GM12878 (cell line): ENCODE measurements at regions not wholly inside any gene's neighbourhood (a gene's known extent, or its start where the extent isn't known, plus 50 kb on each side); places are given as distances from the start of the nearest gene placed in this dataset.

Experiments
- ATAC-seq: fragments of 200-7000 bp; cut with Tn5 transposase; 3 replicates; pipeline ENCODE4 v1.9.1; 2020; ENCODE audit warnings: mild to moderate bottlenecking, moderate library complexity
- BruUV-seq: library from RNA; stranded (reverse); fragments of 400-500 nt; replicated peaks from 2 replicates; lab custom pipeline; 2021; lab: Mats Ljungman, UMichigan
- CTCF ChIA-PET: fragments of 300-600 bp; sonication (Branson Sonifier 250); formaldehyde crosslinking; extraction: SDS; loops from one replicate; lab custom pipeline; 2021; ENCODE audit warnings: inconsistent platforms; lab: Yijun Ruan, JAX
- POLR2A ChIA-PET: fragments of 350-600 bp; formaldehyde crosslinking; extraction: SDS; loops from one replicate; lab custom pipeline; 2021; ENCODE audit warnings: inconsistent platforms; lab: Charles Lee
- RAD21 ChIA-PET: fragments of 300-600 bp; sonication (Branson Sonifier 250); formaldehyde crosslinking; loops from one replicate; lab custom pipeline; 2023; ENCODE audit warnings: antibody characterized with exemption; ENCODE audit not compliant: unreplicated experiment; lab: Charles Lee
- SMC1A ChIA-PET: fragments of 300-600 bp; sonication (Branson Sonifier 250); formaldehyde crosslinking; loops from one replicate; lab custom pipeline; 2023; ENCODE audit not compliant: unreplicated experiment, uncharacterized antibody; lab: Charles Lee
- DNase-seq: peaks from one replicate; pipeline ENCODE4 v3.0.0-alpha.2; 2011; ENCODE audit warnings: low read depth, low spot score
- FAIRE-seq: peaks from 3 replicates; lab custom pipeline; 2011; peaks lifted over from hg19 to GRCh38; lab: Jason Lieb, UNC
- H2AFZ ChIP-seq: 2 replicates; pipeline ENCODE4 v1.6.0; 2011; ENCODE audit warnings: low read depth, low read length, control low read depth; ENCODE audit not compliant: control insufficient read depth
- H3K27ac ChIP-seq: 2 replicates; pipeline ENCODE4 v1.5.1; 2011; ENCODE audit warnings: control low read depth; ENCODE audit not compliant: control insufficient read depth, insufficient read depth
- H3K27me3 ChIP-seq, 2 experiments: replicated peaks in 1 of 2; 2 replicates each; pipeline versions ENCODE4 v1.6.0 to v1.6.1; 2011; ENCODE audit warnings: low read length in 1 of 2; ENCODE audit not compliant: control insufficient read depth in 2 of 2, insufficient read depth in 2 of 2
- H3K36me3 ChIP-seq, 2 experiments: 2 replicates each; pipeline ENCODE4 v1.5.1; 2011; ENCODE audit warnings: low read length in 1 of 2; ENCODE audit not compliant: control insufficient read depth in 2 of 2, insufficient read depth in 2 of 2
- H3K4me1 ChIP-seq: 2 replicates; pipeline ENCODE4 v1.6.1; 2011; ENCODE audit warnings: mild to moderate bottlenecking, low read length, moderate library complexity, mixed read lengths; ENCODE audit not compliant: control insufficient read depth, insufficient read depth
- H3K4me2 ChIP-seq: 2 replicates; pipeline ENCODE4 v1.6.0; 2011; ENCODE audit warnings: control low read depth; ENCODE audit not compliant: control insufficient read depth, insufficient read depth
- H3K4me3 ChIP-seq: fragments of 200-600 bp; sonication (generic); 2 replicates; pipeline ENCODE4 v1.5.1; 2016
- H3K79me2 ChIP-seq: 2 replicates; pipeline ENCODE4 v1.6.0; 2011; ENCODE audit warnings: low read length; ENCODE audit not compliant: control insufficient read depth, insufficient read depth
- H3K9ac ChIP-seq: 2 replicates; pipeline ENCODE4 v1.8.0; 2011; ENCODE audit warnings: low read length, control low read depth, mixed read lengths; ENCODE audit not compliant: control insufficient read depth, insufficient read depth
- H3K9me3 ChIP-seq: replicated peaks from 3 replicates; pipeline ENCODE4 v1.5.1; 2011; ENCODE audit warnings: mild to moderate bottlenecking, low read length; ENCODE audit not compliant: control insufficient read depth, insufficient read depth
- H4K20me1 ChIP-seq: 2 replicates; pipeline ENCODE4 v1.6.0; 2011; ENCODE audit not compliant: control insufficient read depth, insufficient read depth
- CBX3 ChIP-seq: fragments of 200-600 bp; sonication (generic); IDR thresholded peaks from 2 replicates; pipeline ENCODE4 v1.6.1; 2016; ENCODE audit warnings: low read depth, borderline replicate concordance
- DPF2 ChIP-seq: fragments of 450-650 bp; IDR thresholded peaks from 2 replicates; pipeline ENCODE4 v1.6.1; 2017; ENCODE audit warnings: mild to moderate bottlenecking
- FOS ChIP-seq: IDR thresholded peaks from 3 replicates; pipeline ENCODE4 v1.6.1; 2011; ENCODE audit warnings: borderline replicate concordance; ENCODE audit not compliant: insufficient read length; ENCODE audit errors: extremely low read depth
- HDAC6 ChIP-seq: fragments of 200-600 bp; sonication (generic); IDR thresholded peaks from one replicate; pipeline ENCODE4 v1.8.0; 2017; ENCODE audit warnings: antibody characterized with exemption; ENCODE audit not compliant: unreplicated experiment
- KLF5 ChIP-seq: fragments of 450-650 bp; IDR thresholded peaks from 2 replicates; pipeline ENCODE4 v1.6.1; 2014; ENCODE audit warnings: mild to moderate bottlenecking; ENCODE audit not compliant: partially characterized antibody
- POLR2AphosphoS2 ChIP-seq: IDR thresholded peaks from 2 replicates; pipeline ENCODE4 v1.6.1; 2011; ENCODE audit warnings: low read depth, mild to moderate bottlenecking, low read length, improper control_type of control experiment, moderate library complexity
- POU2F2 ChIP-seq: IDR thresholded peaks from 3 replicates; pipeline ENCODE4 v1.6.1; 2011; ENCODE audit warnings: low read depth, mild to moderate bottlenecking, low read length, borderline replicate concordance
- ZNF384 ChIP-seq: IDR thresholded peaks from 2 replicates; pipeline ENCODE4 v1.6.1; 2012; ENCODE audit warnings: low read depth, mild to moderate bottlenecking, low read length, improper control_type of control experiment, borderline replicate concordance
- WGBS: methylation state at CpG from one replicate; pipeline ENCODE4 v1.1.6; 2016; ENCODE audit warnings: low lambda C conversion rate; ENCODE audit not compliant: insufficient replicate concordance, insufficient coverage; ENCODE audit errors: missing lambda C conversion rate; 5-methylcytosine and 5-hydroxymethylcytosine counted together
- in situ Hi-C: fragments of 300-500 bp; cut with MboI; formaldehyde crosslinking; loops from 9 replicates; pipeline ENCODE4 v1.14.3; 2018; ENCODE audit warnings: mixed read lengths
- intact Hi-C: fragments of 100-400 bp; cut with micrococcal nuclease; formaldehyde crosslinking; loops from one replicate; pipeline ENCODE4 v1.14.2; 2022; ENCODE audit not compliant: unreplicated experiment
- TF ChIP-seq, protein P1 (sequence below): IDR thresholded peaks from 2 replicates; pipeline ENCODE4 v1.6.1; 2011; ENCODE audit warnings: borderline replicate concordance, low read depth, mild to moderate bottlenecking, moderate library complexity, mixed read lengths, low read length; ENCODE audit not compliant: insufficient read depth; ENCODE audit errors: extremely low read length
- TF ChIP-seq, protein P2 (sequence below): fragments of 450-650 bp; IDR thresholded peaks from 2 replicates; pipeline ENCODE4 v1.6.1; 2016; ENCODE audit warnings: mild to moderate bottlenecking, moderate library complexity, borderline replicate concordance
- TF ChIP-seq, protein P3 (sequence below): fragments of 450-650 bp; IDR thresholded peaks from 2 replicates; pipeline ENCODE4 v1.6.1; 2017; ENCODE audit warnings: borderline replicate concordance
- TF ChIP-seq, protein P4 (sequence below): fragments of 450-650 bp; formaldehyde crosslinking; IDR thresholded peaks from 2 replicates; pipeline ENCODE4 v1.5.0; 2022; ENCODE audit warnings: mild to moderate bottlenecking, missing genetic modification characterization

DNA sequence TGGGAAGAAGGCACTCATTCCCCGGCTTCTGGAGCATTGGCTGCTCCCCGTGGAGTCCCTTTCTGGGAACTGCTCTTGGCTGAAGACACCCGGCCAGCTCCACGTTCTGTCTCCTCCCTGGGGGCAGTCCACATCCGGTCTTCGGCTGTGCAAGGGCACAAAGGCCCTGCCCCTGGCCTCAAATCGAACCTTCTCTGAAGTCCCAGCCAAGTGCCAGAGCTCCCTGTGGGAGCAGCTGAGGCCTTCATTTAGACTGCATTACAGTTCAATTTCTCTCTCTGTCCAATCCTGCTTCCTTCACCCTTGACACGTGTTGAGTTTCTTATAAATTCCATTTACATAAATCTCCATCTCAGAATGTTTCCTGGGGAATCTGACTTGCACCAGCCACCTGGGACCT is 132.9 kb upstream of the POU3F1 start:
- Histone ChIP-seq H3K4me1 (peaks cover 5% of the 10 kb centered on the region), H3K9me3 (no peaks in the 10 kb centered on the region; the same call in 2 of the 3 replicates), H4K20me1 (no peaks in the 10 kb centered on the region), H3K4me3 (no peak overlapping the region), H3K27ac (no peak overlapping the region), H3K27me3 (no peaks in the 10 kb centered on the region), H3K4me2 (no peak overlapping the region), H3K79me2 (no peaks in the 10 kb centered on the region), H2AFZ (no peak overlapping the region), H3K36me3 (no peaks in the 10 kb centered on the region), H3K9ac (no peak overlapping the region)
- intact Hi-C loops (loop anchor here (10.0 kb wide), 1 partner anchor 295 kb away; no protein-coding TSS in a partner anchor), in situ Hi-C loops (no loop called here)
- POLR2A ChIA-PET = no interaction called here
- no peak for FAIRE-seq
- no peak for DNase-seq
- no TSS peak for BruUV-seq
- WGBS = 25% methylated on average over 8 of the region's 8 CpGs
- SMC1A ChIA-PET = interaction anchor here (1.3 to 1.9 kb wide), 3 partner anchors 12 to 120 kb away, joined by 3 to 7 read pairs (median 5); no protein-coding TSS in a partner anchor
- CTCF ChIA-PET = no interaction called here
- RAD21 ChIA-PET = interaction anchor here (1.4 kb wide), 1 partner anchor 27 kb away, joined by 3 read pairs; no protein-coding TSS in a partner anchor
- no peak for ATAC-seq
- TF ChIP-seq, protein P1, sequence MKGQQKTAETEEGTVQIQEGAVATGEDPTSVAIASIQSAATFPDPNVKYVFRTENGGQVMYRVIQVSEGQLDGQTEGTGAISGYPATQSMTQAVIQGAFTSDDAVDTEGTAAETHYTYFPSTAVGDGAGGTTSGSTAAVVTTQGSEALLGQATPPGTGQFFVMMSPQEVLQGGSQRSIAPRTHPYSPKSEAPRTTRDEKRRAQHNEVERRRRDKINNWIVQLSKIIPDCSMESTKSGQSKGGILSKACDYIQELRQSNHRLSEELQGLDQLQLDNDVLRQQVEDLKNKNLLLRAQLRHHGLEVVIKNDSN = no peak
- TF ChIP-seq HDAC6 (no peak), DPF2 (no peak), CBX3 (no peak), POLR2AphosphoS2 (no peak), ZNF384 (no peak), KLF5 (no peak), POU2F2 (no peak), FOS (no peak)
- TF ChIP-seq, protein P2, sequence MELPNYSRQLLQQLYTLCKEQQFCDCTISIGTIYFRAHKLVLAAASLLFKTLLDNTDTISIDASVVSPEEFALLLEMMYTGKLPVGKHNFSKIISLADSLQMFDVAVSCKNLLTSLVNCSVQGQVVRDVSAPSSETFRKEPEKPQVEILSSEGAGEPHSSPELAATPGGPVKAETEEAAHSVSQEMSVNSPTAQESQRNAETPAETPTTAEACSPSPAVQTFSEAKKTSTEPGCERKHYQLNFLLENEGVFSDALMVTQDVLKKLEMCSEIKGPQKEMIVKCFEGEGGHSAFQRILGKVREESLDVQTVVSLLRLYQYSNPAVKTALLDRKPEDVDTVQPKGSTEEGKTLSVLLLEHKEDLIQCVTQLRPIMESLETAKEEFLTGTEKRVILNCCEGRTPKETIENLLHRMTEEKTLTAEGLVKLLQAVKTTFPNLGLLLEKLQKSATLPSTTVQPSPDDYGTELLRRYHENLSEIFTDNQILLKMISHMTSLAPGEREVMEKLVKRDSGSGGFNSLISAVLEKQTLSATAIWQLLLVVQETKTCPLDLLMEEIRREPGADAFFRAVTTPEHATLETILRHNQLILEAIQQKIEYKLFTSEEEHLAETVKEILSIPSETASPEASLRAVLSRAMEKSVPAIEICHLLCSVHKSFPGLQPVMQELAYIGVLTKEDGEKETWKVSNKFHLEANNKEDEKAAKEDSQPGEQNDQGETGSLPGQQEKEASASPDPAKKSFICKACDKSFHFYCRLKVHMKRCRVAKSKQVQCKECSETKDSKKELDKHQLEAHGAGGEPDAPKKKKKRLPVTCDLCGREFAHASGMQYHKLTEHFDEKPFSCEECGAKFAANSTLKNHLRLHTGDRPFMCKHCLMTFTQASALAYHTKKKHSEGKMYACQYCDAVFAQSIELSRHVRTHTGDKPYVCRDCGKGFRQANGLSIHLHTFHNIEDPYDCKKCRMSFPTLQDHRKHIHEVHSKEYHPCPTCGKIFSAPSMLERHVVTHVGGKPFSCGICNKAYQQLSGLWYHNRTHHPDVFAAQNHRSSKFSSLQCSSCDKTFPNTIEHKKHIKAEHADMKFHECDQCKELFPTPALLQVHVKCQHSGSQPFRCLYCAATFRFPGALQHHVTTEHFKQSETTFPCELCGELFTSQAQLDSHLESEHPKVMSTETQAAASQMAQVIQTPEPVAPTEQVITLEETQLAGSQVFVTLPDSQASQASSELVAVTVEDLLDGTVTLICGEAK = no peak
- TF ChIP-seq, protein P3, sequence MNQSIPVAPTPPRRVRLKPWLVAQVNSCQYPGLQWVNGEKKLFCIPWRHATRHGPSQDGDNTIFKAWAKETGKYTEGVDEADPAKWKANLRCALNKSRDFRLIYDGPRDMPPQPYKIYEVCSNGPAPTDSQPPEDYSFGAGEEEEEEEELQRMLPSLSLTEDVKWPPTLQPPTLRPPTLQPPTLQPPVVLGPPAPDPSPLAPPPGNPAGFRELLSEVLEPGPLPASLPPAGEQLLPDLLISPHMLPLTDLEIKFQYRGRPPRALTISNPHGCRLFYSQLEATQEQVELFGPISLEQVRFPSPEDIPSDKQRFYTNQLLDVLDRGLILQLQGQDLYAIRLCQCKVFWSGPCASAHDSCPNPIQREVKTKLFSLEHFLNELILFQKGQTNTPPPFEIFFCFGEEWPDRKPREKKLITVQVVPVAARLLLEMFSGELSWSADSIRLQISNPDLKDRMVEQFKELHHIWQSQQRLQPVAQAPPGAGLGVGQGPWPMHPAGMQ = no peak
- TF ChIP-seq, protein P4, sequence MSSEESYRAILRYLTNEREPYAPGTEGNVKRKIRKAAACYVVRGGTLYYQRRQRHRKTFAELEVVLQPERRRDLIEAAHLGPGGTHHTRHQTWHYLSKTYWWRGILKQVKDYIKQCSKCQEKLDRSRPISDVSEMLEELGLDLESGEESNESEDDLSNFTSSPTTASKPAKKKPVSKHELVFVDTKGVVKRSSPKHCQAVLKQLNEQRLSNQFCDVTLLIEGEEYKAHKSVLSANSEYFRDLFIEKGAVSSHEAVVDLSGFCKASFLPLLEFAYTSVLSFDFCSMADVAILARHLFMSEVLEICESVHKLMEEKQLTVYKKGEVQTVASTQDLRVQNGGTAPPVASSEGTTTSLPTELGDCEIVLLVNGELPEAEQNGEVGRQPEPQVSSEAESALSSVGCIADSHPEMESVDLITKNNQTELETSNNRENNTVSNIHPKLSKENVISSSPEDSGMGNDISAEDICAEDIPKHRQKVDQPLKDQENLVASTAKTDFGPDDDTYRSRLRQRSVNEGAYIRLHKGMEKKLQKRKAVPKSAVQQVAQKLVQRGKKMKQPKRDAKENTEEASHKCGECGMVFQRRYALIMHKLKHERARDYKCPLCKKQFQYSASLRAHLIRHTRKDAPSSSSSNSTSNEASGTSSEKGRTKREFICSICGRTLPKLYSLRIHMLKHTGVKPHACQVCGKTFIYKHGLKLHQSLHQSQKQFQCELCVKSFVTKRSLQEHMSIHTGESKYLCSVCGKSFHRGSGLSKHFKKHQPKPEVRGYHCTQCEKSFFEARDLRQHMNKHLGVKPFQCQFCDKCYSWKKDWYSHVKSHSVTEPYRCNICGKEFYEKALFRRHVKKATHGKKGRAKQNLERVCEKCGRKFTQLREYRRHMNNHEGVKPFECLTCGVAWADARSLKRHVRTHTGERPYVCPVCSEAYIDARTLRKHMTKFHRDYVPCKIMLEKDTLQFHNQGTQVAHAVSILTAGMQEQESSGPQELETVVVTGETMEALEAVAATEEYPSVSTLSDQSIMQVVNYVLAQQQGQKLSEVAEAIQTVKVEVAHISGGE (CRISPR knock-in tag) = no peak
